ENCODE measurements at regions not wholly inside any gene's neighbourhood (a gene's known extent, or its start where the extent isn't known, plus 50 kb on each side); places are given as distances from the start of the nearest gene placed in this dataset.

- H3K4me3 ChIP-seq (ENCODE audit: low read depth, low read length): no peak overlapping the region
- TF ChIP-seq CTCF (IDR thresholded peaks at IDR 0.05; ENCODE audit: control insufficient read depth, extremely low read depth, insufficient read depth): no peak
- no peak for DNase-seq (ENCODE audit: low read depth)
These were observed 378.0 kb upstream of the NRXN1 start for GRCh38 chr2:51409920-51410319.

- H3K4me3 ChIP-seq (ENCODE audit: low read depth, low read length): no peak overlapping the region
- TF ChIP-seq CTCF (IDR thresholded peaks at IDR 0.05; ENCODE audit: control insufficient read depth, extremely low read depth, insufficient read depth): no peak
- no peak for DNase-seq (ENCODE audit: low read depth)
These were observed 372.3 kb upstream of the NRXN1 start for GRCh38 chr2:51404226-51404625.

GRCh38 chr2:51401546-51401945, 369.6 kb upstream of the NRXN1 start:
- TF ChIP-seq CTCF (IDR thresholded peaks at IDR 0.05; ENCODE audit: control insufficient read depth, extremely low read depth, insufficient read depth): no peak
- no peak for DNase-seq (ENCODE audit: low read depth)
- no peak overlapping the region for H3K4me3 ChIP-seq (ENCODE audit: low read depth, low read length)

GRCh38 chr2:51387235-51387634, 355.3 kb upstream of the NRXN1 start:
- no peak for TF ChIP-seq CTCF (IDR thresholded peaks at IDR 0.05; ENCODE audit: control insufficient read depth, extremely low read depth, insufficient read depth)
- no peak for DNase-seq (ENCODE audit: low read depth)
- H3K4me3 ChIP-seq (ENCODE audit: low read depth, low read length): no peak overlapping the region

- TF ChIP-seq CTCF (IDR thresholded peaks at IDR 0.05; ENCODE audit: control insufficient read depth, extremely low read depth, insufficient read depth): no peak
- no peak for DNase-seq (ENCODE audit: low read depth)
- no peak overlapping the region for H3K4me3 ChIP-seq (ENCODE audit: low read depth, low read length)
These were observed 348.1 kb upstream of the NRXN1 start for GRCh38 chr2:51379997-51380396.

GRCh38 chr2:51368250-51368649, 336.3 kb upstream of the NRXN1 start:
- DNase-seq (ENCODE audit: low read depth): no peak
- H3K4me3 ChIP-seq (ENCODE audit: low read depth, low read length): no peak overlapping the region
- no peak for TF ChIP-seq CTCF (IDR thresholded peaks at IDR 0.05; ENCODE audit: control insufficient read depth, extremely low read depth, insufficient read depth)

- no peak for TF ChIP-seq CTCF (IDR thresholded peaks at IDR 0.05; ENCODE audit: control insufficient read depth, extremely low read depth, insufficient read depth)
- no peak overlapping the region for H3K4me3 ChIP-seq (ENCODE audit: low read depth, low read length)
- no peak for DNase-seq (ENCODE audit: low read depth)
These were observed 318.2 kb upstream of the NRXN1 start for GRCh38 chr2:51350100-51350499.

All from LNCaP clone FGC (cell line).